ENCODE measurements at regions not wholly inside any gene's neighbourhood (a gene's known extent, or its start where the extent isn't known, plus 50 kb on each side); places are given as distances from the start of the nearest gene placed in this dataset.

- TF ChIP-seq CTCF (conservative IDR thresholded peaks at IDR 0.05) (no peak), EZH2 (IDR thresholded peaks at IDR 0.05; ENCODE audit: low read depth) (no peak)
These were observed 109.7 kb upstream of the SYT6 start for GRCh38 chr1:114263343-114263742.

Measured in PC-9 (cell line).